HepG2 (cell line): ENCODE measurements at regions not wholly inside any gene's neighbourhood (a gene's known extent, or its start where the extent isn't known, plus 50 kb on each side); places are given as distances from the start of the nearest gene placed in this dataset.
A peak's percentile ranks its signal among the peaks of the same experiment; 100 is the strongest.

Experiments used
- ATAC-seq: fragments of 200-7000 bp; cut with Tn5 transposase; 3 replicates; pipeline ENCODE4 v1.9.1; 2020; ENCODE audit warnings: mild to moderate bottlenecking, moderate library complexity
- BruUV-seq: library from RNA; stranded (reverse); fragments of 400-500 nt; replicated peaks from 2 replicates; lab custom pipeline; 2021; lab: Mats Ljungman, UMichigan
- CTCF ChIA-PET: fragments of 300-600 bp; formaldehyde crosslinking; extraction: SDS; loops from one replicate; lab custom pipeline; 2021; ENCODE audit warnings: low total read pairs, inconsistent platforms, low intra/inter-chr PET ratio; lab: Yijun Ruan, JAX
- POLR2A ChIA-PET: fragments of 350-600 bp; sonication (Branson Sonifier 250); formaldehyde crosslinking; loops from one replicate; lab custom pipeline; 2020; ENCODE audit warnings: antibody characterized with exemption, inconsistent platforms; lab: Yijun Ruan, JAX
- DNase-seq: peaks from one replicate; pipeline ENCODE4 v3.0.0-alpha.2; 2015; ENCODE audit warnings: low spot score
- FAIRE-seq: peaks from 3 replicates; lab custom pipeline; 2011; peaks lifted over from hg19 to GRCh38; lab: Jason Lieb, UNC
- H2AFZ ChIP-seq: one replicate; pipeline ENCODE4 v1.6.1; 2011; ENCODE audit warnings: low read length, inconsistent platforms
- H3K27ac ChIP-seq: fragments of 300-600 bp; 3 replicates; pipeline ENCODE4 v1.8.0; 2011; ENCODE audit warnings: mixed run types, mild to moderate bottlenecking, mixed read lengths, low read length, inconsistent platforms; ENCODE audit not compliant: insufficient read depth; ENCODE audit errors: extremely low read length
- H3K27me3 ChIP-seq, 2 experiments: fragments of 200-600 bp in 1 of 2; 2 replicates in 1 of 2; 3 replicates in 1 of 2; pipeline versions ENCODE4 v1.6.0 to v1.8.0; 2011; ENCODE audit warnings: low read length in 2 of 2, mild to moderate bottlenecking in 2 of 2, moderate library complexity in 2 of 2, inconsistent platforms in 1 of 2; ENCODE audit not compliant: insufficient read depth in 2 of 2, control insufficient read depth in 1 of 2
- H3K36me3 ChIP-seq, 2 experiments: fragments of 200-600 bp in 1 of 2; replicated peaks in 1 of 2; 2 replicates in 1 of 2; 3 replicates in 1 of 2; pipeline versions ENCODE4 v1.5.1 to v1.8.0; 2011; ENCODE audit warnings: low read length in 2 of 2, inconsistent platforms in 1 of 2; ENCODE audit not compliant: insufficient read depth in 2 of 2, control insufficient read depth in 1 of 2
- H3K4me1 ChIP-seq: 2 replicates; pipeline ENCODE4 v1.5.1; 2012; ENCODE audit warnings: low read length, inconsistent platforms; ENCODE audit not compliant: insufficient read depth
- H3K4me2 ChIP-seq: 2 replicates; pipeline ENCODE4 v1.6.0; 2011; ENCODE audit warnings: low read depth, low read length, inconsistent platforms
- H3K4me3 ChIP-seq, 3 experiments: fragments of 200-600 bp in 1 of 3; sonication (generic), shearing (Covaris generic) in 1 of 3; replicated peaks in 1 of 3; 2 replicates each; pipeline ENCODE4 v1.5.1; 2011 to 2016; ENCODE audit warnings: low read length in 3 of 3, inconsistent platforms in 2 of 3, low read depth in 2 of 3, mild to moderate bottlenecking in 2 of 3, control low read depth in 1 of 3, mixed read lengths in 1 of 3; ENCODE audit not compliant: insufficient read depth in 1 of 3
- H3K79me2 ChIP-seq: one replicate; pipeline ENCODE4 v1.6.1; 2011; ENCODE audit warnings: low read length, inconsistent platforms; ENCODE audit not compliant: insufficient read depth
- H3K9ac ChIP-seq: 2 replicates; pipeline ENCODE4 v1.6.0; 2011; ENCODE audit warnings: mild to moderate bottlenecking, low read depth, low read length, inconsistent platforms; ENCODE audit not compliant: insufficient read depth
- H3K9me3 ChIP-seq: 2 replicates; pipeline ENCODE4 v1.5.1; 2012; ENCODE audit warnings: mild to moderate bottlenecking, low read length
- H4K20me1 ChIP-seq: 2 replicates; pipeline ENCODE4 v1.6.0; 2011; ENCODE audit warnings: inconsistent platforms, mild to moderate bottlenecking, low read length, moderate library complexity; ENCODE audit not compliant: insufficient read depth
- ATF7 ChIP-seq, 2 experiments: fragments of 450-650 bp in 1 of 2; sonication (generic) in 1 of 2; formaldehyde crosslinking in 1 of 2; IDR thresholded peaks; 2 replicates each; pipeline versions ENCODE4 v1.4.0 to v1.6.1; 2016 to 2020; ENCODE audit warnings: antibody characterized with exemption in 1 of 2, mild to moderate bottlenecking in 1 of 2, missing genetic modification reagents in 1 of 2
- CBX5 ChIP-seq: sonication (generic); formaldehyde crosslinking; IDR thresholded peaks from 2 replicates; pipeline ENCODE4 v1.4.0; 2020; ENCODE audit warnings: missing genetic modification reagents, borderline replicate concordance
- CENPT ChIP-seq: sonication (generic); formaldehyde crosslinking; IDR thresholded peaks from 2 replicates; pipeline ENCODE4 v1.8.0; 2022; ENCODE audit warnings: low read depth, mild to moderate bottlenecking, moderate library complexity, missing genetic modification reagents
- ELK4 ChIP-seq: sonication (generic); formaldehyde crosslinking; IDR thresholded peaks from 2 replicates; pipeline ENCODE4 v1.9.0; 2021; ENCODE audit warnings: missing genetic modification reagents, borderline replicate concordance
- HNRNPUL1 ChIP-seq: fragments of 200-400 bp; formaldehyde crosslinking; IDR thresholded peaks from 2 replicates; pipeline ENCODE4 v1.6.1; 2017; ENCODE audit warnings: low read depth, mild to moderate bottlenecking, low read length, moderate library complexity
- ZBTB1 ChIP-seq: sonication (generic); formaldehyde crosslinking; IDR thresholded peaks from 2 replicates; pipeline ENCODE4 v1.4.0; 2020; ENCODE audit warnings: missing genetic modification reagents, borderline replicate concordance
- ZFX ChIP-seq: sonication (generic); formaldehyde crosslinking; IDR thresholded peaks from 2 replicates; pipeline ENCODE4 v1.4.0; 2020; ENCODE audit warnings: mild to moderate bottlenecking, low read depth, missing genetic modification reagents, moderate library complexity
- ZNF354B ChIP-seq: sonication (generic); formaldehyde crosslinking; IDR thresholded peaks from 2 replicates; pipeline ENCODE4 v1.8.0; 2022; ENCODE audit warnings: mild to moderate bottlenecking, missing genetic modification reagents
- WGBS: methylation state at CpG from one replicate; pipeline ENCODE4 v1.1.6; 2017; ENCODE audit warnings: low lambda C conversion rate; 5-methylcytosine and 5-hydroxymethylcytosine counted together
- in situ Hi-C: cut with HindIII; loops from 2 replicates; pipeline ENCODE4 v1.10.0; 2017; ENCODE audit warnings: low pct_unique_long_range_greater_than_20kb; ENCODE audit not compliant: extremely low pct_ligation_motif_present
- intact Hi-C: fragments of 100-400 bp; cut with micrococcal nuclease; formaldehyde crosslinking; loops from one replicate; pipeline ENCODE4 v1.10.0; 2022; ENCODE audit not compliant: unreplicated experiment

- Histone ChIP-seq H3K27ac (no peak overlapping the region), H4K20me1 (no peaks in the 10 kb centered on the region)
- CTCF ChIA-PET = no interaction called here
- WGBS = 86% methylated on average over 6 of the region's 6 CpGs
- TF ChIP-seq ATF7 (IDR thresholded peaks at IDR 0.05) (peak; percentile 23; the same call in 1 of the 2 replicates), ATF7 (CRISPR knock-in tag; IDR thresholded peaks at IDR 0.05) (no peak), HNRNPUL1 (no peak)
- TF ChIP-seq, all 625 proteins: peak for 1
- H3K9me3 ChIP-seq = no peaks in the 10 kb centered on the region
- no peak overlapping the region for H3K4me3 ChIP-seq
- BruUV-seq = no TSS peak
- H3K9ac ChIP-seq = no peak overlapping the region
- FAIRE-seq (no peak), DNase-seq (no peak), ATAC-seq (no peak)
- no peaks in the 10 kb centered on the region for H3K36me3 ChIP-seq
- no peaks in the 10 kb centered on the region for H3K27me3 ChIP-seq
- no peak overlapping the region for H2AFZ ChIP-seq
- H3K79me2 ChIP-seq = no peaks in the 10 kb centered on the region
- no peaks in the 10 kb centered on the region for H3K4me1 ChIP-seq
- intact Hi-C loops (no loop called here), in situ Hi-C loops (no loop called here)
- H3K4me2 ChIP-seq = no peak overlapping the region
- POLR2A ChIA-PET = no interaction called here
Observed at GRCh38 chr6:30264743-30265142, 51.5 kb upstream of the TRIM26 start.

GRCh38 chr6:30263734-30264133, 50.5 kb upstream of the TRIM26 start:
- peaks cover 5% of the 10 kb centered on the region for H3K4me1 ChIP-seq
- H3K27ac ChIP-seq = no peak overlapping the region
- H3K27me3 ChIP-seq = no peaks in the 10 kb centered on the region
- no peaks in the 10 kb centered on the region for H3K36me3 ChIP-seq
- no TSS peak for BruUV-seq
- H3K9ac ChIP-seq = no peak overlapping the region
- ChIA-PET CTCF (no interaction called here), POLR2A (no interaction called here)
- no peaks in the 10 kb centered on the region for H4K20me1 ChIP-seq
- H3K79me2 ChIP-seq = no peaks in the 10 kb centered on the region
- no peak for FAIRE-seq
- in situ Hi-C loops = no loop called here
- WGBS = 69% methylated on average over 5 of the region's 5 CpGs
- H3K4me2 ChIP-seq = no peak overlapping the region
- no peak overlapping the region for H2AFZ ChIP-seq
- no peak for DNase-seq
- no peak for ATAC-seq
- intact Hi-C loops = no loop called here
- TF ChIP-seq ELK4 (CRISPR knock-in tag) = no peak
- no peak for TF ChIP-seq CENPT (CRISPR knock-in tag)
- TF ChIP-seq ZFX (CRISPR knock-in tag) = no peak
- TF ChIP-seq CBX5 (CRISPR knock-in tag) = no peak
- no peak for TF ChIP-seq ZBTB1 (CRISPR knock-in tag)
- no peak for TF ChIP-seq ZNF354B (CRISPR knock-in tag)
- H3K9me3 ChIP-seq = no peaks in the 10 kb centered on the region
- H3K4me3 ChIP-seq = no peak overlapping the region
